B cell (primary cell): ENCODE measurements at regions not wholly inside any gene's neighbourhood (a gene's known extent, or its start where the extent isn't known, plus 50 kb on each side); places are given as distances from the start of the nearest gene placed in this dataset.

Experiments used
- ATAC-seq: fragments of 200-7000 bp; cut with Tn5 transposase; one replicate; pipeline ENCODE4 v1.10.0; 2021; ENCODE audit warnings: low read depth, mild to moderate bottlenecking, moderate number of reproducible peaks, moderate library complexity
- CTCF ChIA-PET: fragments of 350-600 bp; sonication (Branson Sonifier 250); formaldehyde crosslinking; loops from one replicate; lab custom pipeline; 2021; ENCODE audit warnings: antibody characterized with exemption, inconsistent platforms; lab: Charles Lee
- POLR2A ChIA-PET: fragments of 350-600 bp; sonication (Branson Sonifier 250); formaldehyde crosslinking; loops from one replicate; lab custom pipeline; 2021; ENCODE audit warnings: antibody characterized with exemption; lab: Charles Lee
- DNase-seq: peaks from one replicate; pipeline ENCODE4 v3.0.0; 2013
- H2AFZ ChIP-seq: 2 replicates; pipeline ENCODE4 v1.6.1; 2012; ENCODE audit warnings: mild to moderate bottlenecking, low read depth, low read length; ENCODE audit not compliant: insufficient read depth, poor library complexity, severe bottlenecking
- H3K27ac ChIP-seq, 2 donors: 1 replicate in 1 of 2; 2 replicates in 1 of 2; pipeline ENCODE4 v1.5.1; 2012 to 2013; ENCODE audit warnings: low read length in 2 of 2, mild to moderate bottlenecking in 2 of 2, moderate library complexity in 1 of 2
- H3K27me3 ChIP-seq, 4 experiments: fragments of 200-600 bp in 1 of 4; sonication (generic) in 1 of 4; replicated peaks in 1 of 4; 1 replicate in 2 of 4; 2 replicates in 2 of 4; pipeline versions ENCODE4 v1.6.1 to v1.7.0; 2013 to 2016; ENCODE audit warnings: low read length in 3 of 4, mild to moderate bottlenecking in 2 of 4, mixed read lengths in 1 of 4, moderate library complexity in 1 of 4; ENCODE audit not compliant: insufficient read depth in 4 of 4, control insufficient read depth in 3 of 4; ENCODE audit errors: control extremely low read depth in 1 of 4
- H3K36me3 ChIP-seq, 2 experiments: replicated peaks in 1 of 2; 1 replicate in 1 of 2; 2 replicates in 1 of 2; pipeline versions ENCODE4 v1.6.1 to v1.7.1; 2013; ENCODE audit warnings: low read length in 1 of 2; ENCODE audit not compliant: insufficient read depth in 2 of 2, control insufficient read depth in 1 of 2; ENCODE audit errors: control extremely low read depth in 1 of 2, extremely low read depth in 1 of 2
- H3K4me1 ChIP-seq, 2 donors: fragments of 200-600 bp in 1 of 2; sonication (generic) in 1 of 2; 1 replicate in 1 of 2; 2 replicates in 1 of 2; pipeline versions ENCODE4 v1.5.1 to v1.6.1; 2013 to 2017; ENCODE audit warnings: low read length in 2 of 2; ENCODE audit not compliant: control insufficient read depth in 2 of 2, insufficient read depth in 2 of 2
- H3K4me2 ChIP-seq: replicated peaks from 2 replicates; pipeline ENCODE3; 2012; ENCODE audit warnings: mild to moderate bottlenecking, low read depth, low read length; ENCODE audit not compliant: poor library complexity, severe bottlenecking
- H3K4me3 ChIP-seq, 5 experiments: fragments of 200-600 bp in 1 of 5; sonication (generic) in 1 of 5; 1 replicate in 3 of 5; 2 replicates in 2 of 5; pipeline versions ENCODE4 v1.5.1 to v1.7.0; 2011 to 2016; ENCODE audit warnings: low read length in 4 of 5, mild to moderate bottlenecking in 4 of 5, low read depth in 2 of 5, control low read depth in 1 of 5, moderate library complexity in 1 of 5; ENCODE audit not compliant: insufficient read depth in 1 of 5; ENCODE audit errors: control extremely low read depth in 1 of 5, extremely low read depth in 1 of 5
- H3K79me2 ChIP-seq: fragments of 200-600 bp; sonication (generic); one replicate; pipeline ENCODE4 v1.6.0; 2016; ENCODE audit warnings: low read length; ENCODE audit not compliant: control insufficient read depth, insufficient read depth
- H3K9ac ChIP-seq: fragments of 200-600 bp; sonication (generic); 2 replicates; pipeline ENCODE4 v1.6.1; 2017; ENCODE audit warnings: mild to moderate bottlenecking, low read length, moderate library complexity
- H3K9me3 ChIP-seq, 3 donors: one replicate each; pipeline versions ENCODE4 v1.6.1 to v1.7.1; 2013; ENCODE audit warnings: low read length in 2 of 3; ENCODE audit not compliant: control insufficient read depth in 2 of 3, insufficient read depth in 1 of 3; ENCODE audit errors: control extremely low read depth in 1 of 3
- H4K20me1 ChIP-seq: 2 replicates; pipeline ENCODE4 v1.6.0; 2012; ENCODE audit warnings: mild to moderate bottlenecking, low read length; ENCODE audit not compliant: insufficient read depth, control insufficient read depth, poor library complexity, severe bottlenecking
- H3K27ac Mint-ChIP-seq: one replicate; pipeline ENCODE4 v1.8.0; 2021; ENCODE audit warnings: mixed read lengths
- H3K27me3 Mint-ChIP-seq: one replicate; pipeline ENCODE4 v1.8.0; 2021; ENCODE audit warnings: mixed read lengths
- H3K4me1 Mint-ChIP-seq: one replicate; pipeline ENCODE4 v1.8.0; 2021; ENCODE audit warnings: mixed read lengths
- H3K4me3 Mint-ChIP-seq: one replicate; pipeline ENCODE4 v1.8.0; 2021; ENCODE audit warnings: mixed read lengths
- H3K9me3 Mint-ChIP-seq: one replicate; pipeline ENCODE4 v1.8.0; 2022; ENCODE audit warnings: mixed read lengths; ENCODE audit not compliant: insufficient read depth
- EZH2 ChIP-seq: IDR thresholded peaks from 2 replicates; pipeline ENCODE4 v1.6.1; 2012; ENCODE audit warnings: borderline replicate concordance, low read depth, mild to moderate bottlenecking, moderate library complexity, low read length; ENCODE audit not compliant: insufficient read depth, poor library complexity, severe bottlenecking
- WGBS: methylation state at CpG from one replicate; pipeline ENCODE4 v1.1.5; 2013; ENCODE audit warnings: missing lambda C conversion rate; ENCODE audit not compliant: insufficient coverage; 5-methylcytosine and 5-hydroxymethylcytosine counted together
- intact Hi-C: fragments of 100-400 bp; cut with micrococcal nuclease; formaldehyde crosslinking; loops from one replicate; pipeline ENCODE4 v1.10.0; 2022
- TF ChIP-seq, protein P1 (sequence below): fragments of 200-600 bp; IDR thresholded peaks from one replicate; pipeline ENCODE4 v1.8.0; 2022; ENCODE audit warnings: antibody characterized with exemption, mild to moderate bottlenecking

DNA sequence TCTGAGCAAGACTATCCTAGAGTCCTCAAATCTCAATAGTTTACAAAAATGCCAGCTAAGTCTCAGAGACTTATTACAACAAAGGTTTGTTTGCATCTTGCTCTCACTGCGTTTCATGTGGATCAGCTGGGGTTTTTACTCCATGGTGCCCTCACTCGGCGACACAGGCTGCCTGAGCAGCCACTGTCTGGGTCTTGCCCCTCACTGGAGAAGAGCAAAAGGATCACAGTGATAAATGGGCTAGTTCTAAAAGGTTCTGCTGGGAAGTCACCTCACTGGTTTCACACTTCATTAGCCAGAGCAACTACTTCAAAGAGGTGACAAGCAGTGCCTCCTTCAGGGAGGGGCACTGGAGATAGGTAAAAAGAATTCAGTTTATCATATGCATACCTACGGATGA lies 392.0 kb downstream of the RPL10L start:
- no peaks in the 10 kb centered on the region for H4K20me1 ChIP-seq
- intact Hi-C loops: no loop called here
- no peak for TF ChIP-seq EZH2
- TF ChIP-seq, protein P1, sequence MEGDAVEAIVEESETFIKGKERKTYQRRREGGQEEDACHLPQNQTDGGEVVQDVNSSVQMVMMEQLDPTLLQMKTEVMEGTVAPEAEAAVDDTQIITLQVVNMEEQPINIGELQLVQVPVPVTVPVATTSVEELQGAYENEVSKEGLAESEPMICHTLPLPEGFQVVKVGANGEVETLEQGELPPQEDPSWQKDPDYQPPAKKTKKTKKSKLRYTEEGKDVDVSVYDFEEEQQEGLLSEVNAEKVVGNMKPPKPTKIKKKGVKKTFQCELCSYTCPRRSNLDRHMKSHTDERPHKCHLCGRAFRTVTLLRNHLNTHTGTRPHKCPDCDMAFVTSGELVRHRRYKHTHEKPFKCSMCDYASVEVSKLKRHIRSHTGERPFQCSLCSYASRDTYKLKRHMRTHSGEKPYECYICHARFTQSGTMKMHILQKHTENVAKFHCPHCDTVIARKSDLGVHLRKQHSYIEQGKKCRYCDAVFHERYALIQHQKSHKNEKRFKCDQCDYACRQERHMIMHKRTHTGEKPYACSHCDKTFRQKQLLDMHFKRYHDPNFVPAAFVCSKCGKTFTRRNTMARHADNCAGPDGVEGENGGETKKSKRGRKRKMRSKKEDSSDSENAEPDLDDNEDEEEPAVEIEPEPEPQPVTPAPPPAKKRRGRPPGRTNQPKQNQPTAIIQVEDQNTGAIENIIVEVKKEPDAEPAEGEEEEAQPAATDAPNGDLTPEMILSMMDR: no peak
- ATAC-seq (no peak), DNase-seq (no peak)
- no peak overlapping the region for H2AFZ ChIP-seq
- H3K27me3 ChIP-seq: no peaks in the 10 kb centered on the region
- ChIA-PET POLR2A (no interaction called here), CTCF (interaction anchor here (0.7 kb wide), 1 partner anchor 10 kb away, joined by 6 read pairs; no protein-coding TSS in a partner anchor)
- Mint-ChIP-seq H3K9me3 (no peaks in the 10 kb centered on the region), H3K27me3 (no peaks in the 10 kb centered on the region), H3K27ac (no peak overlapping the region), H3K4me1 (no peaks in the 10 kb centered on the region), H3K4me3 (no peak overlapping the region)
- H3K4me2 ChIP-seq: no peak overlapping the region
- H3K27ac ChIP-seq: no peak overlapping the region
- H3K36me3 ChIP-seq: no peaks in the 10 kb centered on the region
- H3K9ac ChIP-seq: no peak overlapping the region
- H3K9me3 ChIP-seq: peaks cover 0 to 3% (median 0%) of the 10 kb centered on the region in 3 donors
- no peaks in the 10 kb centered on the region for H3K79me2 ChIP-seq
- no peaks in the 10 kb centered on the region for H3K4me1 ChIP-seq
- WGBS: 94% methylated on average over 3 of the region's 4 CpGs
- no peak overlapping the region for H3K4me3 ChIP-seq

- no peak for DNase-seq
- no peak overlapping the region for H3K4me3 Mint-ChIP-seq
- H3K27ac ChIP-seq: no peak overlapping the region
- CTCF ChIA-PET: no interaction called here
- intact Hi-C loops: no loop called here
- H3K4me2 ChIP-seq: no peak overlapping the region
- no peaks in the 10 kb centered on the region for H3K36me3 ChIP-seq
- TF ChIP-seq EZH2: no peak
- TF ChIP-seq, protein P1: no peak
- no peaks in the 10 kb centered on the region for H3K4me1 Mint-ChIP-seq
- no CpG with 5 or more reads among the region's 3 CpGs for WGBS
- no peaks in the 10 kb centered on the region for H3K4me1 ChIP-seq
- no peaks in the 10 kb centered on the region for H4K20me1 ChIP-seq
- no peak overlapping the region for H3K9ac ChIP-seq
- no peaks in the 10 kb centered on the region for H3K79me2 ChIP-seq
- POLR2A ChIA-PET: no interaction called here
- no peaks in the 10 kb centered on the region for H3K27me3 Mint-ChIP-seq
- peaks cover 0 to 3% (median 0%) of the 10 kb centered on the region in 3 donors for H3K9me3 ChIP-seq
- no peaks in the 10 kb centered on the region for H3K27me3 ChIP-seq
- H3K9me3 Mint-ChIP-seq: no peaks in the 10 kb centered on the region
- ATAC-seq: no peak
- H2AFZ ChIP-seq: no peak overlapping the region
- no peak overlapping the region for H3K4me3 ChIP-seq
- H3K27ac Mint-ChIP-seq: no peak overlapping the region
Measured at GRCh38 chr14:46256381-46256780, 395.2 kb downstream of the RPL10L start.
